BJ (cell line): ENCODE measurements at regions not wholly inside any gene's neighbourhood (a gene's known extent, or its start where the extent isn't known, plus 50 kb on each side); places are given as distances from the start of the nearest gene placed in this dataset.

ENCODE experiments used
- CTCF ChIA-PET: fragments of 350-600 bp; formaldehyde crosslinking; extraction: SDS; loops from one replicate; lab custom pipeline; 2021; ENCODE audit warnings: antibody characterized with exemption, inconsistent platforms; lab: Yijun Ruan, JAX
- POLR2A ChIA-PET: fragments of 300-600 bp; sonication (Branson Sonifier 250); formaldehyde crosslinking; extraction: SDS; loops from one replicate; lab custom pipeline; 2021; ENCODE audit warnings: antibody characterized with exemption; lab: Charles Lee
- DNase-seq: peaks from one replicate; pipeline ENCODE4 v3.0.0-alpha.2; 2011; ENCODE audit warnings: low read depth
- H3K27me3 ChIP-seq: 2 replicates; pipeline ENCODE4 v1.6.0; 2011; ENCODE audit warnings: low read length; ENCODE audit not compliant: control insufficient read depth, insufficient read depth
- H3K36me3 ChIP-seq: 2 replicates; pipeline ENCODE4 v1.5.1; 2011; ENCODE audit warnings: low read length; ENCODE audit not compliant: control insufficient read depth, insufficient read depth
- H3K4me3 ChIP-seq: 2 replicates; pipeline ENCODE4 v1.5.1; 2011; ENCODE audit warnings: low read depth, mild to moderate bottlenecking, control low read depth, low read length
- TF ChIP-seq, protein P1 (sequence below): IDR thresholded peaks from 2 replicates; pipeline ENCODE4 v1.5.1; 2011; ENCODE audit warnings: low read depth, mild to moderate bottlenecking, control low read depth, inconsistent platforms, low read length, moderate library complexity; ENCODE audit not compliant: insufficient read depth

DNA sequence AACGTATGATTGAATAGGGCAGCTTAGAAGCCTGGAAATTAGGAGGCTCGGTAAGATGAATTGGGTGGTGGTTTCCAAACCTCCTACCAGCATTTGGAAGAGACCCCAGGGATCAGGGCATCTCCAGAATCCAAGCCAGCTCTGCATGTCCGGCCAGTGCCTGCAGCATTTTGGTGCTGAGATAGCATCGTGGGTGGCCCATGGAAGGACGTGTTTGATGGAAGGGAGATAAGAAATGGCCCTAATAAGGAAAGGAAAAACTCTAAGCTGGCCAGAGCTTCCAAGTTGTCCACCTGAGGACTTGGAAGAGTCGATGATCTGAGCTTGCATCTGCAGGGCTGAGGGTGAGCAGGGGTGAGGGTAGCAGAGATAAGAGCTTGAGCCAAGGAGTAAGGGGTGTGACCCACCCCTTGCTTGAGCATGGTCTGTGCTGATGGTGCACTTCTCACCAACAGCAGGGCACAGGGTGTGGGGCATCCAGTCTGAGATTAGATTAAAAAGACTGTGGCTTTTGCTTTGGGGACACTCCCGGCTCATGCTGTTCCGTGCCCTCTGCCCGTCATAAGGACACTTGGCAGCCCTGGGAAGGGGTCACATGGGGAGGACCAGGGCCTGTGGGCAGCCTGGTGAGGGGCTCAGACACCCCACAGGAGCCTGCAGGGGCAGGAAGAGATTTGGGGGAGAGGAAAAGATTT is 213.2 kb downstream of the ERMARD start:
- Histone ChIP-seq H3K4me3 (no peak overlapping the region), H3K36me3 (no peaks in the 10 kb centered on the region), H3K27me3 (no peaks in the 10 kb centered on the region)
- TF ChIP-seq, protein P1, sequence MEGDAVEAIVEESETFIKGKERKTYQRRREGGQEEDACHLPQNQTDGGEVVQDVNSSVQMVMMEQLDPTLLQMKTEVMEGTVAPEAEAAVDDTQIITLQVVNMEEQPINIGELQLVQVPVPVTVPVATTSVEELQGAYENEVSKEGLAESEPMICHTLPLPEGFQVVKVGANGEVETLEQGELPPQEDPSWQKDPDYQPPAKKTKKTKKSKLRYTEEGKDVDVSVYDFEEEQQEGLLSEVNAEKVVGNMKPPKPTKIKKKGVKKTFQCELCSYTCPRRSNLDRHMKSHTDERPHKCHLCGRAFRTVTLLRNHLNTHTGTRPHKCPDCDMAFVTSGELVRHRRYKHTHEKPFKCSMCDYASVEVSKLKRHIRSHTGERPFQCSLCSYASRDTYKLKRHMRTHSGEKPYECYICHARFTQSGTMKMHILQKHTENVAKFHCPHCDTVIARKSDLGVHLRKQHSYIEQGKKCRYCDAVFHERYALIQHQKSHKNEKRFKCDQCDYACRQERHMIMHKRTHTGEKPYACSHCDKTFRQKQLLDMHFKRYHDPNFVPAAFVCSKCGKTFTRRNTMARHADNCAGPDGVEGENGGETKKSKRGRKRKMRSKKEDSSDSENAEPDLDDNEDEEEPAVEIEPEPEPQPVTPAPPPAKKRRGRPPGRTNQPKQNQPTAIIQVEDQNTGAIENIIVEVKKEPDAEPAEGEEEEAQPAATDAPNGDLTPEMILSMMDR: no peak
- ChIA-PET CTCF (no interaction called here), POLR2A (no interaction called here)
- no peak for DNase-seq

GRCh38 chr6:169963581-169964297 is 212.3 kb downstream of the ERMARD start:
- no peaks in the 10 kb centered on the region for H3K36me3 ChIP-seq
- CTCF ChIA-PET: no interaction called here
- no peaks in the 10 kb centered on the region for H3K27me3 ChIP-seq
- TF ChIP-seq, protein P1: no peak
- DNase-seq: no peak
- POLR2A ChIA-PET: no interaction called here
- no peak overlapping the region for H3K4me3 ChIP-seq

- TF ChIP-seq, protein P1: no peak
- Histone ChIP-seq H3K27me3 (no peaks in the 10 kb centered on the region), H3K4me3 (no peak overlapping the region), H3K36me3 (no peaks in the 10 kb centered on the region)
- CTCF ChIA-PET: no interaction called here
- no peak for DNase-seq
- POLR2A ChIA-PET: no interaction called here
Measured at GRCh38 chr6:169962604-169963469, 211.4 kb downstream of the ERMARD start.

- TF ChIP-seq, protein P1: no peak
- ChIA-PET CTCF (no interaction called here), POLR2A (no interaction called here)
- DNase-seq: no peak
- Histone ChIP-seq H3K36me3 (no peaks in the 10 kb centered on the region), H3K4me3 (no peak overlapping the region), H3K27me3 (no peaks in the 10 kb centered on the region)
Measured at GRCh38 chr6:169961772-169962561, 210.5 kb downstream of the ERMARD start.
